ENCODE measurements at regions not wholly inside any gene's neighbourhood (a gene's known extent, or its start where the extent isn't known, plus 50 kb on each side); places are given as distances from the start of the nearest gene placed in this dataset.

GRCh38 chr2:217673627-217674026 lies 329.2 kb downstream of the TNS1 start:
- Histone ChIP-seq H3K4me2 (replicated peaks; ENCODE audit: extremely low read depth, low read length, poor library complexity, severe bottlenecking) (no peak overlapping the region), H4K20me1 (ENCODE audit: insufficient read depth, low read length) (no peaks in the 10 kb centered on the region), H2AFZ (ENCODE audit: insufficient read depth, low read depth, low read length, poor library complexity, severe bottlenecking) (no peak overlapping the region), H3K27ac (ENCODE audit: low read depth in 1 of 2, low read length in 2 of 2) (no peak overlapping the region), H3K27me3 (ENCODE audit: control insufficient read depth in 2 of 2, insufficient read depth in 2 of 2, low read length in 2 of 2) (no peaks in the 10 kb centered on the region), H3K9ac (ENCODE audit: insufficient read depth, low read length, poor library complexity, severe bottlenecking) (no peak overlapping the region), H3K36me3 (replicated peaks in 1 of 2; ENCODE audit: control insufficient read depth in 1 of 2, insufficient read depth in 2 of 2, low read length in 2 of 2) (no peaks in the 10 kb centered on the region), H3K4me1 (ENCODE audit: control insufficient read depth in 1 of 2, insufficient read depth in 2 of 2, low read length in 2 of 2) (no peaks in the 10 kb centered on the region), H3K4me3 (replicated peaks in 1 of 3; ENCODE audit: low read depth in 2 of 3, low read length in 3 of 3) (no peak overlapping the region), H3K9me3 (replicated peaks in 1 of 2; ENCODE audit: control insufficient read depth in 1 of 2, insufficient read depth in 1 of 2, low read length in 2 of 2) (no peaks in the 10 kb centered on the region), H3K79me2 (ENCODE audit: insufficient read depth, low read length) (no peaks in the 10 kb centered on the region)
- TF ChIP-seq CTCF (IDR thresholded peaks at IDR 0.05), result no peak
- intact Hi-C loops (cut with micrococcal nuclease), result no loop called here
- no peak overlapping the region for H3K4me3 Mint-ChIP-seq
- no peaks in the 10 kb centered on the region for H3K4me1 Mint-ChIP-seq
- peaks cover 3 to 6% (median 4%) of the 10 kb centered on the region in 3 donors for H3K27me3 Mint-ChIP-seq (ENCODE audit: low read depth in 3 of 3)
- peaks cover 0 to 7% (median 2%) of the 10 kb centered on the region in 7 donors for H3K9me3 Mint-ChIP-seq
- WGBS (ENCODE audit: insufficient coverage), result 100% methylated on average over 1 of the region's 4 CpGs
- H3K27ac Mint-ChIP-seq, result no peak overlapping the region
- no peaks in the 10 kb centered on the region for H3K36me3 Mint-ChIP-seq
- no peak for DNase-seq

- Mint-ChIP-seq H3K4me1 (no peaks in the 10 kb centered on the region), H3K9me3 (peaks cover 0 to 5% (median 2%) of the 10 kb centered on the region in 7 donors), H3K27ac (no peak overlapping the region), H3K36me3 (no peaks in the 10 kb centered on the region), H3K4me3 (no peak overlapping the region), H3K27me3 (ENCODE audit: low read depth in 3 of 3) (peaks cover 2 to 11% (median 4%) of the 10 kb centered on the region in 3 donors)
- Histone ChIP-seq H3K27me3 (ENCODE audit: control insufficient read depth in 2 of 2, insufficient read depth in 2 of 2, low read length in 2 of 2) (no peaks in the 10 kb centered on the region), H3K36me3 (replicated peaks in 1 of 2; ENCODE audit: control insufficient read depth in 1 of 2, insufficient read depth in 2 of 2, low read length in 2 of 2) (no peaks in the 10 kb centered on the region), H3K4me1 (ENCODE audit: control insufficient read depth in 1 of 2, insufficient read depth in 2 of 2, low read length in 2 of 2) (no peaks in the 10 kb centered on the region), H3K79me2 (ENCODE audit: insufficient read depth, low read length) (no peaks in the 10 kb centered on the region), H2AFZ (ENCODE audit: insufficient read depth, low read depth, low read length, poor library complexity, severe bottlenecking) (no peak overlapping the region), H3K4me3 (replicated peaks in 1 of 3; ENCODE audit: low read depth in 2 of 3, low read length in 3 of 3) (no peak overlapping the region), H3K27ac (ENCODE audit: low read depth in 1 of 2, low read length in 2 of 2) (no peak overlapping the region), H4K20me1 (ENCODE audit: insufficient read depth, low read length) (no peaks in the 10 kb centered on the region), H3K9ac (ENCODE audit: insufficient read depth, low read length, poor library complexity, severe bottlenecking) (no peak overlapping the region), H3K4me2 (replicated peaks; ENCODE audit: extremely low read depth, low read length, poor library complexity, severe bottlenecking) (no peak overlapping the region), H3K9me3 (replicated peaks in 1 of 2; ENCODE audit: control insufficient read depth in 1 of 2, insufficient read depth in 1 of 2, low read length in 2 of 2) (no peaks in the 10 kb centered on the region)
- no peak for DNase-seq
- WGBS (ENCODE audit: insufficient coverage), result no CpG with 5 or more reads among the region's 3 CpGs
- TF ChIP-seq CTCF (IDR thresholded peaks at IDR 0.05), result no peak
- intact Hi-C loops (cut with micrococcal nuclease), result no loop called here
Measured at GRCh38 chr2:217672472-217672871, 330.3 kb downstream of the TNS1 start.

Data from CD14-positive monocyte (primary cell).